ENCODE measurements at regions not wholly inside any gene's neighbourhood (a gene's known extent, or its start where the extent isn't known, plus 50 kb on each side); places are given as distances from the start of the nearest gene placed in this dataset.

- TF ChIP-seq YY1 (IDR thresholded peaks at IDR 0.05; ENCODE audit: insufficient read depth, insufficient read length) (no peak), ZNF274 (IDR thresholded peaks at IDR 0.05; ENCODE audit: low read depth, low read length) (no peak)
These were observed 367.9 kb downstream of the DIRAS2 start for GRCh38 chr9:90274725-90275124.
